H1 (cell line): ENCODE measurements at regions not wholly inside any gene's neighbourhood (a gene's known extent, or its start where the extent isn't known, plus 50 kb on each side); places are given as distances from the start of the nearest gene placed in this dataset.

Experiments used
- CTCF ChIA-PET: fragments of 300-600 bp; sonication (Branson Sonifier 250); formaldehyde crosslinking; loops from one replicate; lab custom pipeline; 2021; ENCODE audit not compliant: partially characterized antibody; lab: Charles Lee
- POLR2A ChIA-PET: fragments of 300-600 bp; sonication (Branson Sonifier 250); formaldehyde crosslinking; loops from one replicate; lab custom pipeline; 2021; ENCODE audit warnings: inconsistent platforms; ENCODE audit not compliant: partially characterized antibody; lab: Charles Lee
- DNase-seq, 2 experiments: peaks; one replicate each; pipeline versions ENCODE4 v3.0.0 to v3.0.0-alpha.2; 2010 to 2022; ENCODE audit warnings: low spot score in 2 of 2, low read depth in 1 of 2, mixed read lengths in 1 of 2
- FAIRE-seq: peaks from 2 replicates; lab custom pipeline; 2011; peaks lifted over from hg19 to GRCh38; lab: Jason Lieb, UNC
- H2AFZ ChIP-seq: 2 replicates; pipeline ENCODE4 v1.8.1; 2012; ENCODE audit warnings: low read length, inconsistent platforms
- H2AK5ac ChIP-seq: 2 replicates; pipeline ENCODE4 v1.6.1; 2013; ENCODE audit warnings: low read depth, low read length
- H2BK120ac ChIP-seq: replicated peaks from 2 replicates; pipeline ENCODE3; 2013; ENCODE audit warnings: low read depth, low read length, inconsistent platforms
- H2BK12ac ChIP-seq: 2 replicates; pipeline ENCODE4 v1.6.1; 2013; ENCODE audit warnings: low read depth, low read length
- H2BK15ac ChIP-seq: 2 replicates; pipeline ENCODE4 v1.6.1; 2013; ENCODE audit warnings: low read length
- H2BK20ac ChIP-seq: 2 replicates; pipeline ENCODE4 v1.6.1; 2013; ENCODE audit warnings: low read length
- H2BK5ac ChIP-seq: 2 replicates; pipeline ENCODE4 v1.6.1; 2013; ENCODE audit warnings: low read depth, low read length
- H3K14ac ChIP-seq: 2 replicates; pipeline ENCODE4 v1.6.1; 2013; ENCODE audit warnings: inconsistent platforms; ENCODE audit not compliant: insufficient read length
- H3K18ac ChIP-seq: 2 replicates; pipeline ENCODE4 v1.6.1; 2013; ENCODE audit warnings: low read length; ENCODE audit errors: extremely low read depth
- H3K23ac ChIP-seq: 2 replicates; pipeline ENCODE4 v1.6.1; 2013; ENCODE audit warnings: inconsistent platforms; ENCODE audit not compliant: insufficient read length
- H3K23me2 ChIP-seq: 2 replicates; pipeline ENCODE4 v1.6.1; 2013; ENCODE audit warnings: low read depth, low read length
- H3K27ac ChIP-seq: 2 replicates; pipeline ENCODE4 v1.6.1; 2011; ENCODE audit warnings: low read depth, low read length, inconsistent platforms
- H3K27me3 ChIP-seq, 4 experiments: replicated peaks in 1 of 4; 1 replicate in 1 of 4; 2 replicates in 3 of 4; pipeline versions ENCODE4 v1.6.1 to v1.8.1; 2011 to 2013; ENCODE audit warnings: low read length in 3 of 4, mild to moderate bottlenecking in 3 of 4, inconsistent platforms in 2 of 4, mixed read lengths in 2 of 4, moderate library complexity in 1 of 4; ENCODE audit not compliant: control insufficient read depth in 3 of 4, insufficient read depth in 3 of 4; ENCODE audit errors: extremely low read depth in 1 of 4
- H3K36me3 ChIP-seq, 4 experiments: 2 replicates each; pipeline versions ENCODE4 v1.6.1 to v1.8.1; 2011 to 2013; ENCODE audit warnings: mild to moderate bottlenecking in 4 of 4, low read length in 3 of 4, moderate library complexity in 2 of 4, control low read depth in 1 of 4, inconsistent platforms in 1 of 4; ENCODE audit not compliant: insufficient read depth in 4 of 4, control insufficient read depth in 2 of 4
- H3K4ac ChIP-seq: replicated peaks from 2 replicates; pipeline ENCODE3; 2013; ENCODE audit warnings: low read length, low read depth, mixed read lengths, inconsistent platforms; ENCODE audit not compliant: insufficient read length
- H3K4me1 ChIP-seq, 4 experiments: replicated peaks in 1 of 4; 1 replicate in 1 of 4; 2 replicates in 3 of 4; pipeline versions ENCODE4 v1.6.1 to v1.8.1; 2011 to 2013; ENCODE audit warnings: low read length in 3 of 4, inconsistent platforms in 2 of 4, mixed read lengths in 1 of 4; ENCODE audit not compliant: insufficient read depth in 4 of 4, control insufficient read depth in 3 of 4
- H3K4me2 ChIP-seq, 2 experiments: 2 replicates each; pipeline versions ENCODE4 v1.6.1 to v1.8.1; 2011 to 2013; ENCODE audit warnings: low read depth in 2 of 2, low read length in 2 of 2, control low read depth in 1 of 2, inconsistent platforms in 1 of 2, mild to moderate bottlenecking in 1 of 2; ENCODE audit not compliant: insufficient read depth in 1 of 2
- H3K4me3 ChIP-seq, 4 experiments: fragments of 200-600, 300-600 bp in 1 of 4; sonication (generic), shearing (Covaris generic), sonication (Bioruptor Twin) in 1 of 4; 2 replicates each; pipeline versions ENCODE4 v1.5.1 to v1.8.1; 2011 to 2016; ENCODE audit warnings: low read length in 4 of 4, low read depth in 3 of 4, control low read depth in 2 of 4, inconsistent platforms in 2 of 4, mild to moderate bottlenecking in 2 of 4, mixed read lengths in 1 of 4, moderate library complexity in 1 of 4; ENCODE audit not compliant: insufficient read depth in 2 of 4; ENCODE audit errors: extremely low read depth in 1 of 4
- H3K56ac ChIP-seq: replicated peaks from 2 replicates; pipeline ENCODE3; 2013; ENCODE audit warnings: low read depth, mild to moderate bottlenecking, mixed read lengths, low read length, inconsistent platforms; ENCODE audit not compliant: insufficient read length
- H3K79me1 ChIP-seq: 2 replicates; pipeline ENCODE4 v1.6.1; 2013; ENCODE audit warnings: low read depth, low read length, control low read depth
- H3K79me2 ChIP-seq, 2 experiments: 2 replicates each; pipeline versions ENCODE4 v1.6.1 to v1.8.1; 2012 to 2013; ENCODE audit warnings: low read length in 2 of 2, mild to moderate bottlenecking in 2 of 2, inconsistent platforms in 1 of 2; ENCODE audit not compliant: insufficient read depth in 2 of 2, control insufficient read depth in 1 of 2
- H3K9ac ChIP-seq, 4 experiments: replicated peaks in 1 of 4; 1 replicate in 1 of 4; 2 replicates in 3 of 4; pipeline versions ENCODE4 v1.6.1 to v1.8.1; 2011 to 2013; ENCODE audit warnings: low read depth in 3 of 4, low read length in 3 of 4, control low read depth in 2 of 4, mild to moderate bottlenecking in 2 of 4, moderate library complexity in 2 of 4, inconsistent platforms in 1 of 4; ENCODE audit errors: extremely low read depth in 1 of 4
- H3K9me3 ChIP-seq, 2 experiments: 2 replicates each; pipeline versions ENCODE4 v1.6.1 to v1.8.1; 2012 to 2013; ENCODE audit warnings: mild to moderate bottlenecking in 2 of 2, moderate library complexity in 2 of 2, control low read depth in 1 of 2, inconsistent platforms in 1 of 2, low read depth in 1 of 2, low read length in 1 of 2, mixed read lengths in 1 of 2; ENCODE audit not compliant: insufficient read depth in 2 of 2
- H4K20me1 ChIP-seq, 2 experiments: replicated peaks in 1 of 2; 2 replicates each; pipeline versions ENCODE3 to v1.8.1; 2011 to 2013; ENCODE audit warnings: inconsistent platforms in 2 of 2, low read length in 2 of 2, mild to moderate bottlenecking in 1 of 2; ENCODE audit not compliant: insufficient read depth in 2 of 2, control insufficient read depth in 1 of 2
- H4K5ac ChIP-seq: 2 replicates; pipeline ENCODE4 v1.6.1; 2013; ENCODE audit warnings: low read length, low read depth, mixed read lengths, inconsistent platforms; ENCODE audit not compliant: insufficient read length
- H4K8ac ChIP-seq: 2 replicates; pipeline ENCODE4 v1.8.0; 2013; ENCODE audit warnings: mild to moderate bottlenecking, moderate library complexity, low read length, inconsistent platforms; ENCODE audit not compliant: insufficient read depth; ENCODE audit errors: extremely low read depth
- H4K91ac ChIP-seq: replicated peaks from 2 replicates; pipeline ENCODE3; 2013; ENCODE audit warnings: low read length, mixed read lengths, inconsistent platforms; ENCODE audit not compliant: insufficient read length
- ASH2L ChIP-seq: fragments of 200-600, 300-600 bp; sonication (generic); IDR thresholded peaks from one replicate; pipeline ENCODE4 v1.7.1; 2017; ENCODE audit warnings: low read length
- CBX5 ChIP-seq: fragments of 300-800, 300-1000 bp; sonication (generic); IDR thresholded peaks from 2 replicates; pipeline ENCODE4 v1.7.1; 2016; ENCODE audit warnings: antibody characterized with exemption, low read length, low read depth
- CTBP2 ChIP-seq: IDR thresholded peaks from 2 replicates; pipeline ENCODE4 v1.7.0; 2011; ENCODE audit warnings: borderline replicate concordance, mild to moderate bottlenecking, moderate library complexity, mixed read lengths, low read length; ENCODE audit not compliant: insufficient read depth, insufficient read length
- EGR1 ChIP-seq: IDR thresholded peaks from 2 replicates; pipeline ENCODE4 v1.6.1; 2011; ENCODE audit warnings: low read depth, low read length, borderline replicate concordance
- EP300 ChIP-seq, 2 experiments: IDR thresholded peaks; 1 replicate in 1 of 2; 2 replicates in 1 of 2; pipeline ENCODE4 v1.6.1; 2011 to 2012; ENCODE audit warnings: low read depth in 2 of 2, low read length in 2 of 2, mild to moderate bottlenecking in 2 of 2, borderline replicate concordance in 1 of 2, inconsistent platforms in 1 of 2, moderate library complexity in 1 of 2
- EZH2 ChIP-seq: fragments of 200-600 bp; sonication (generic); IDR thresholded peaks from 2 replicates; pipeline ENCODE4 v1.7.1; 2012; ENCODE audit warnings: low read depth, mild to moderate bottlenecking, moderate library complexity, low read length, inconsistent platforms; ENCODE audit not compliant: severe bottlenecking
- GTF2F1 ChIP-seq: IDR thresholded peaks from 2 replicates; pipeline ENCODE4 v1.6.1; 2012; ENCODE audit warnings: low read depth, low read length, improper control_type of control experiment, borderline replicate concordance
- JUN ChIP-seq: IDR thresholded peaks from 2 replicates; pipeline ENCODE4 v1.6.1; 2011; ENCODE audit warnings: low read depth, mild to moderate bottlenecking, improper control_type of control experiment, low read length
- MAFK ChIP-seq: IDR thresholded peaks from 2 replicates; pipeline ENCODE4 v1.6.1; 2012; ENCODE audit warnings: low read depth, mild to moderate bottlenecking, improper control_type of control experiment, low read length
- RAD21 ChIP-seq, 2 experiments: IDR thresholded peaks in 1 of 2; conservative IDR thresholded peaks in 1 of 2; 2 replicates each; pipeline ENCODE4 v1.6.1; 2011; ENCODE audit warnings: low read depth in 2 of 2, low read length in 2 of 2, improper control_type of control experiment in 1 of 2, inconsistent platforms in 1 of 2, mild to moderate bottlenecking in 1 of 2, moderate library complexity in 1 of 2
- RBBP5 ChIP-seq: IDR thresholded peaks from 2 replicates; pipeline ENCODE4 v1.7.1; 2012; ENCODE audit warnings: low read depth, mild to moderate bottlenecking, inconsistent platforms, low read length, moderate library complexity, borderline replicate concordance
- SIN3A ChIP-seq, 2 experiments: IDR thresholded peaks in 1 of 2; conservative IDR thresholded peaks in 1 of 2; 2 replicates each; pipeline ENCODE4 v1.6.1; 2011 to 2012; ENCODE audit warnings: low read length in 2 of 2, improper control_type of control experiment in 1 of 2, low read depth in 1 of 2, mild to moderate bottlenecking in 1 of 2
- SP1 ChIP-seq: IDR thresholded peaks from 2 replicates; pipeline ENCODE4 v1.6.1; 2011; ENCODE audit warnings: low read depth, low read length
- ZNF274 ChIP-seq: IDR thresholded peaks from 2 replicates; pipeline ENCODE4 v1.7.0; 2012; ENCODE audit warnings: low read length, borderline replicate concordance; ENCODE audit errors: extremely low read depth
- WGBS, 2 experiments: shearing (Covaris generic) in 1 of 2; methylation state at CpG; one replicate each; pipeline versions ENCODE4 v1.1.6 to v1.1.7; 2013 to 2015; ENCODE audit warnings: low lambda C conversion rate in 2 of 2, mixed read lengths in 2 of 2, inconsistent platforms in 1 of 2, low coverage in 1 of 2, missing lambda C conversion rate in 1 of 2; ENCODE audit not compliant: insufficient replicate concordance in 2 of 2, insufficient coverage in 1 of 2, insufficient read length in 1 of 2; ENCODE audit errors: extremely low coverage in 1 of 2, missing lambda C conversion rate in 1 of 2; 5-methylcytosine and 5-hydroxymethylcytosine counted together

DNA sequence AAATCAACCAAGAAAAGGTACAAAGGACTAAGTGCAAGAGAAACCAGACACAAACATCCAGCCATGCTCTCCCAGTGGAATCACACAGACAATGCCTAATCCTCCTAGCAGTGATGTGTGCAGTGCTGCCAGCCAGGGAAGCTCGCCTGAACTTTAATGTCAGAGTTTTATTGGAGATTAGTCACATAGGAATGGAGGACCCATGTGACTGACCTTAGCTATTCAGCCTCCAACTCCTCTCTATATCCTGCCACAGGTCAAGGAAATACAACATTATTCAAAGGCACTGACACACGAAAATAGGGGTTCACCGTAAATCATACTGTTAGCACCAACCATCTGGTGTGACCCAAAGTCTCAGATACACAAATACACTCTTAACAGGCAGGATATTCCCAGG lies 684.6 kb downstream of the DOK5 start:
- Histone ChIP-seq H3K9me3 (no peaks in the 10 kb centered on the region; a peak in 1 of 4 replicates), H2AK5ac (no peak overlapping the region), H3K4me2 (no peak overlapping the region), H3K79me1 (no peaks in the 10 kb centered on the region), H2BK20ac (no peak overlapping the region), H3K18ac (no peak overlapping the region), H3K4ac (no peak overlapping the region), H4K5ac (no peak overlapping the region), H4K20me1 (no peaks in the 10 kb centered on the region), H3K79me2 (no peaks in the 10 kb centered on the region), H3K27ac (no peak overlapping the region), H2AFZ (no peak overlapping the region), H3K36me3 (no peaks in the 10 kb centered on the region), H2BK15ac (no peak overlapping the region), H3K27me3 (no peaks in the 10 kb centered on the region), H3K56ac (no peak overlapping the region), H3K4me3 (no peak overlapping the region), H3K9ac (no peak overlapping the region), H3K23me2 (no peaks in the 10 kb centered on the region), H4K8ac (no peak overlapping the region), H4K91ac (no peak overlapping the region), H2BK5ac (no peak overlapping the region), H3K23ac (no peak overlapping the region), H2BK120ac (no peak overlapping the region), H3K14ac (no peak overlapping the region), H2BK12ac (no peak overlapping the region), H3K4me1 (no peaks in the 10 kb centered on the region)
- CTCF ChIA-PET, result no interaction called here
- no peak for DNase-seq
- POLR2A ChIA-PET, result no interaction called here
- FAIRE-seq, result no peak
- 89% methylated on average over 3 of the region's 3 CpGs; no CpG with 5 or more reads in 1 of the 2 experiments for WGBS, 2 experiments
- TF ChIP-seq JUN (no peak), GTF2F1 (no peak), EP300 (IDR thresholded peaks at IDR 0.05; ENCODE audit: borderline replicate concordance in 1 of 2, low read depth in 2 of 2, low read length in 2 of 2) (no peak), ZNF274 (no peak), CTBP2 (no peak), RAD21 (IDR thresholded peaks at IDR 0.05 in 1 of 2, conservative IDR thresholded peaks at IDR 0.05 in 1 of 2; ENCODE audit: low read depth in 2 of 2, low read length in 2 of 2) (no peak), CBX5 (no peak), EGR1 (no peak), MAFK (no peak), RBBP5 (no peak), SP1 (no peak), ASH2L (no peak), SIN3A (conservative IDR thresholded peaks at IDR 0.05 in 1 of 2, IDR thresholded peaks at IDR 0.05 in 1 of 2; ENCODE audit: low read depth in 1 of 2, low read length in 2 of 2) (no peak), EZH2 (no peak)
